HG03066 (cell line): ENCODE measurements at regions not wholly inside any gene's neighbourhood (a gene's known extent, or its start where the extent isn't known, plus 50 kb on each side); places are given as distances from the start of the nearest gene placed in this dataset.

ENCODE experiments used
- ATAC-seq: cut with Tn5 transposase; IDR thresholded peaks from one replicate; pipeline ENCODE4 v1.9.1; 2021; ENCODE audit warnings: low read depth; ENCODE audit not compliant: unreplicated experiment

DNA sequence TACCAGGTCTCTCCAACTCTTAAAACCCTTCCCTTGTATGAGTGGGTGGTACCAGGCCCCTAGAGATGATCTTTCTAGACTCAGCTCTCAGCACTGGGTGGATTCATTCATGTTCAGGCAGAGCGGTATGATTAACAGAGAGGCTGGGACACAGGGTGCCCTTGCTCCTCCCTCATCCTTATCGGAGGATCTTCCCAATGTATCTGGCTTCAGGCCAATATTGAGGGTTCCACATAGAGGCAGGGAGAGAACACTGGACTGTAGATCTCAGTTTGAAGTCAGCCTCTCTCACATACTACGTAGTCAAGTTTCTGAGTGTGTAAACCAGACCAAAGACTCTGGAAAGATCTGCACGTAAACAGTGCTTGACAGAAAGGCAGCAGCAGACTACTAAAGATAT lies 366.2 kb downstream of the DHX35 start:
- ATAC-seq: no peak

GRCh38 chr20:39326050-39326449 lies 363.9 kb downstream of the DHX35 start:
- no peak for ATAC-seq

GRCh38 chr20:39318911-39319310 lies 356.8 kb downstream of the DHX35 start:
- no peak for ATAC-seq

DNA sequence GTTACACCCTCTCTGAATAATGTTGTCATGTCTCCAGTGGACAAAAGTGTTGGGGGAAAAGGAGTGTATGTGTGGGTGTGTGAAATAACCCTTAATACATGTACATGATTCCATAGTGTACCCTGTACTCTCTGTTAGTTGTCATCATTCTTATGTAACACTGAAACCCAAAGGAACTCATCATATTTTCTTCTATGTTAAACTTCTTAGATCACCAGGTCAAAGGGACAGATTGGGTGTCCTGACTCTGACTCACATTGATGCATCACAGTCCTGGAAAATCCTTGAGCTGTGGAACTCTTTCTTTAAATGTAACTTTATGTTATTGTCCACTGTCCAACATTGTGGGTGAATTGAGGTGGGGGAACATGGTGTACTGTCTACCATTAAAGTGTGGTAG lies 350.5 kb downstream of the DHX35 start:
- ATAC-seq: no peak

DNA sequence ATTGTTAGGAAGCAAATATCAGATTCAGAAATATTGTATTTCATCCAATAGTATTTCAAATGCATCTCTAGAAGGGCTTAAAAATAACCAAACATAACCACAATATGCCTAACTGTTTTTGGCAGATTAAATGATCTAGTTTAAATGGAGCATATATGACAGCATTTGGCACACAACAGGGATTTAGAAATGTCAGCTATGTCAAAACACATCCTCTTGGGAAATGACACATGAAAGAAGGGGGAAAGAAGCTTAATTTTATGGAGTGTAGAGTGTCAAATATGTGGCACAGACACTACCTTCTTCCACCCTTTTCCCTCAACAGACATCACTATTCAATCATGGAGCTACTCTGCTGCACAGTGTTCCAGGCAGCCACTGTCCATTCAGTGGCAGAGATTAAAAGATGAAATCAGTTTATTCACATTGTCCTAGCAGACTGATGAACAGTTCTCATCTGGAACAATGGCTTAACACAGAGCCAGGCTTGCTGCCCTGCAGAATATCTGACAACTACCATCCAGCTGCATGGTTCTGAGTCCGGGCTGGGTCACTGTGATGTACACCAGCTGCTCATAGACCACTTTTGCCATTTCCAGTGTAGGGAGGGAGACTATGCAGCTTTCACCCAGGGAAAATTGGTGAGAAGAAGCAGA lies 349.8 kb downstream of the DHX35 start:
- ATAC-seq: no peak

GRCh38 chr20:39310363-39310995 lies 348.3 kb downstream of the DHX35 start:
- no peak for ATAC-seq

- no peak for ATAC-seq
These were observed 347.3 kb downstream of the DHX35 start for GRCh38 chr20:39309458-39309857.

GRCh38 chr20:39302312-39302711 lies 340.2 kb downstream of the DHX35 start:
- ATAC-seq: no peak

GRCh38 chr20:39299783-39300182 lies 337.6 kb downstream of the DHX35 start:
- no peak for ATAC-seq

DNA sequence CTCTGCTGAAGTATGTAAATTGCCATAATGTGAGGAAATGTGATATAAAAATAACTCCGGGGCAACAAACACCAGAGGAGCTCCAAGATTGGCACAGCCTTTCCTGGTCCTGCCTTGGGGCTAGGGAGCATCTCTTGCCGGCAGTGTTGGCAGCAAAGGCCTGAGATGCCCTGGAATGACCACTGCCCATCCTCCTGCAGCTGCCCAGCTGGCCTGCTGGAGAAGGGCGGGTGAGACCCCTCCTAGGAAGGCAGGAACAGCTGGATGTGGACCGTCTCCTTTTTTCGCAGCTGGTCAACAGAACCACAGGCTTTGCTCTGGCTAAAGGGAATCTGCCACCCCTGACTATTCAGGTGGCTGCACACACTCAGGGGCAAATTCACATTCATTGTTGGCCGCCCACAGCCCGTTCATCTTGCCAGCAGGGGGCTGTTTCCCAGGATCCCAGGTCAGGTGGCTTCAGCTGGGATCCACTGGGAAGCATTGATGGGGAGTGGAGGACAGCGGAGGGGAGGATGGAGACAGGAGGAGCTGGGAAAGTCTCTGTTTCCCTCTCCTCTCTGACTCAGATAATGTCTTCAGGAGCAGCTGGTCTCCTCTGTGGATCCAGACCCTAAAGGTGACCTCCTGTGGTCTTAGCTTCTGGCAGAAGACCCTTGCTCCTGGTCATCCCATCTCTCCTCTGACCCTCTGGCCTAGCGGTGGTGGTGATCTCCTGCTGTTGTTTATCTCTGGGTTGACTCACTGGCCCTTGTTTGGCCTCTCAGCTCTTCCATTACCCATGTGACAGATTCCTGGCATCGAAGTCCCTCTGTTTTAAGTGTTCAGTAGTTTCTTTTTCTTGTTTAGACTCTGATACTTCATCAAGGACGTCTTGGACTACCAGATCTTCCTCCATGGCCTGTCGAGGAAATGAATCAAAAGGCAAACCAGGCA lies 336.7 kb downstream of the DHX35 start:
- no peak for ATAC-seq

DNA sequence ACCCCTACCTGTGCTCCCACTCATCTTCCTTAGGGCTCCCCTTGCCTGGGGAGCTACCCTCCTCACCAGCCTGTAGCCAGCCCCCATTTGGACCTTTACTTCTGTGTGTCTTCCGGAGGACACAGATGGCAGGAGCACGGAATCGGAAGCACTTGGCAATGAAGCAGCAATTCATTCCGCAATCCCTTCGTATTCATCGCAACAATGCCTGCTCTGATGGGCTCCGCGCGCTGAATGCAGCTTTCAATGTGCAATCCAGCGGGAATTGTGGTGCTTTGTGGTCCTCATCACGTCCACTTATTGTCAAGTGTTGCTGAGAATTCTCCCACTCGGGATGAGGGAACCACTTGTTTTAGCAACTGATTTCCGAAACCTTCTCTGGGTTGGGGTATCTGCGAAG lies 336.0 kb downstream of the DHX35 start:
- no peak for ATAC-seq

DNA sequence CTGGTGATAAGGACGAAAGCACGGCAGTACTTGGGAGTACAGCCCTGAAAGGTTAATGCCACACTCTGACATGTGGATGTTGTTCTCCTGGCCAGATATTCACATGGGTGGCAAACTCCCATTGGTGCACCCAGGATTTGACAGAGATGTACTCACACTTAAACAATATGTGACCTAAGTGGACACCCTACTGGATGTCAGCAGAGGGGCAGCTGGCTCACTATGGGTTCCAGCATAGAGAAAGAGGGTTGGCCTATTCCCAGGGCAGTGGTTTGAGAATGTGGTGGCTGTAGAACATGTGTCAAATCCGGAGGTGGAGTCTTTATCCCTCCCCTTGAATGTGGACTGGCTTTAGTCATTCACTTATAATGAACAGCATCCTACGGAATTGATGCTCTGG lies 333.2 kb downstream of the DHX35 start:
- no peak for ATAC-seq

- no peak for ATAC-seq
These were observed 332.1 kb downstream of the DHX35 start for GRCh38 chr20:39294137-39294725.

DNA sequence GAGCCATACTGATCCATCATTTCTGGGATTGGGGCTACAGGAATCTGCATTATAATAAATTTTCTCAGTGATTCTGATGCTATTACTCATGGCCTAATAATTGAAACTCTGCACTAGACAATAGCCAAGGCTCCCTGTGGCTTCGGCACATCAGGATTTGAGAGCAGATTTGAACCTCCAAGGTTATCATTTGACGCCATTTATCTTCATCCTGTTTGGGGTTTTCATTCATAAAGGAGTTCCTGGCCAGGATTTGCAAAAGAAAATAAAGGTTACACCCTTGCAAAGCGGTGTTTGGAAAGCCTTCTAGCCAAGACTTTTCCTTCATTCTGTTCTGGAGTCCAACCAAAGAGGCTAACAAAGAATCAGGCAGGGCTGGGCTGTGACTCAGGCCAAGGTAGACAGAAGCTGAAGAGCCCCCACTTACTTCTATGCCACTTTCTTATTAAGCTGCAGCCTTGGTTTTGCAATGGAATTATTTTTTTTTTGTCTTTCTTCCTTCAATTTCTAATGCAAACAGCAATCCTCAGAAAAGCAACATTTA lies 330.1 kb downstream of the DHX35 start:
- ATAC-seq: no peak

GRCh38 chr20:39291301-39291700 lies 329.2 kb downstream of the DHX35 start:
- ATAC-seq: no peak

DNA sequence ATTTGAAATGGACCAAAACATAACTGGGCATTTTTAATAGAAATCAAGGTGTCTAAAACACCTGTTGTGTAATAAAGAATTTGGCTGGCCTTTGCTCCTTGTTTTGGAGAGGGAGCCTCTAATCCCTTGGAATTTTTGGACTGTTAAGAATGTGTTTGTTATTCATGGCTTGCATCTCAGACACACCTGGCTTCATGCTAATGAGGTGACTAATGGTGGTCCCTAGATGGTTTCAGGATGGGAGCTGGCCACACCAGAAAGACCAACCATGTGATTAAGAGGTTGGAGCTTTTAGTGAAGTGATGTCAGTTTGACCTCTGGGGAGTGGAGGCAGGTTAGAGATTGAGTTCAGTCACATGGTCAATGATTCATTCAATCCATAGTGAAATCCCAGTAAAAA lies 328.4 kb downstream of the DHX35 start:
- no peak for ATAC-seq

GRCh38 chr20:39289831-39290230 lies 327.7 kb downstream of the DHX35 start:
- no peak for ATAC-seq

DNA sequence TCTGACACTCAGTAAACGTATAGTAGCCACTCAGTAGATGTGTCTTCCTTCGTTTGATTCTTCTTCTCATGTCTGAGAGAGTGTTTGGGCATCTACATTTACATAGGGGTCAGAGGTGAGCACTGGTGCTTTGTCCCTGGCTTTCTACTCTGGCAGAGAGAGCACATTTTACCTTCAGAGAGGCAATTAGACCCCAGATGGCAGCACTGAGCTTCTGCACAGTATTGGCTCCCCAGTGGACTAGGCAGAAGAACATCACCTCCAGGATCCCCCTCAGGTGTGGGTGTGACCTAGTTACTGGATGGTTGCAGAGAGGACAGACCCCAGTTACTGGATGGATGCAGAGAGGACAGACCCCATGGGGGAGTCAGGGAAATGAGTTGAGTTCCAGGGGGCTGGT lies 327.2 kb downstream of the DHX35 start:
- ATAC-seq: no peak

DNA sequence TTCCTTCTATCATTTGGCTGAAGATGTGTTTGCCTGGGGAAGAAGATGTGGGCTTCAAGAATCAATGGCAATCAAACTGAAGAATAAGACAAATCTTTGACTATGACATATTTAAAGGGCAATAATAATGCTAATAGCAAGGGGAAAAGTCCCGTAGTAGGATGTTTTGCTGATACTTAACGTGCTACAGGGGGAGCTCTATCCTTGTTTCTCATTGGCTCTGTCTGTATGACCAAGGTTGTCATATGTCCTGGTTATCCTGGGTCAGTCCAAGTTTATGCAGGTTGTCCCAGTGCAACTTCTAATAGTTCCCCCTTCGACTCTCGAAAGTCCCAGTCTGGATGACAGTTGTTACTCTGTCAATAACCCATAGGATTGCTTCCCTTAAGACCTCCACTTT lies 321.3 kb downstream of the DHX35 start:
- ATAC-seq: no peak

GRCh38 chr20:39282619-39283092 lies 320.5 kb downstream of the DHX35 start:
- no peak for ATAC-seq

- ATAC-seq: no peak
These were observed 318.7 kb downstream of the DHX35 start for GRCh38 chr20:39280875-39281274.
